Endothelial cell of umbilical vein (primary cell): ENCODE measurements at regions not wholly inside any gene's neighbourhood (a gene's known extent, or its start where the extent isn't known, plus 50 kb on each side); places are given as distances from the start of the nearest gene placed in this dataset.

Experiments
- BruUV-seq: library from RNA; stranded (reverse); fragments of 400-500 nt; replicated peaks from 2 replicates; lab custom pipeline; 2021; lab: Mats Ljungman, UMichigan
- CTCF ChIA-PET: fragments of 300-600, 350-600 bp; sonication (Branson Sonifier 250); formaldehyde crosslinking; loops from one replicate; lab custom pipeline; 2021; ENCODE audit warnings: antibody characterized with exemption, inconsistent platforms; lab: Charles Lee
- POLR2A ChIA-PET: fragments of 300-600, 350-600 bp; sonication (Branson Sonifier 250); formaldehyde crosslinking; loops from one replicate; lab custom pipeline; 2021; ENCODE audit warnings: antibody characterized with exemption, inconsistent platforms; lab: Charles Lee
- DNase-seq: peaks from one replicate; pipeline ENCODE4 v3.0.0-alpha.2; 2011; ENCODE audit warnings: low read depth, low spot score
- FAIRE-seq: peaks from 2 replicates; lab custom pipeline; 2011; peaks lifted over from hg19 to GRCh38; lab: Jason Lieb, UNC
- H2AFZ ChIP-seq: 2 replicates; pipeline ENCODE4 v1.6.0; 2012; ENCODE audit warnings: low read depth, low read length, control low read depth, inconsistent platforms
- H3K27ac ChIP-seq: 2 replicates; pipeline ENCODE4 v1.5.1; 2011; ENCODE audit warnings: low read depth, mild to moderate bottlenecking, control low read depth, low read length, moderate library complexity; ENCODE audit not compliant: insufficient read depth
- H3K27me3 ChIP-seq, 2 experiments: 2 replicates each; pipeline versions ENCODE4 v1.6.0 to v1.6.1; 2011; ENCODE audit warnings: low read length in 2 of 2, mixed read lengths in 1 of 2; ENCODE audit not compliant: control insufficient read depth in 2 of 2, insufficient read depth in 2 of 2
- H3K36me3 ChIP-seq, 2 experiments: 2 replicates in 1 of 2; 3 replicates in 1 of 2; pipeline ENCODE4 v1.5.1; 2011; ENCODE audit warnings: low read length in 2 of 2, mild to moderate bottlenecking in 1 of 2, moderate library complexity in 1 of 2; ENCODE audit not compliant: control insufficient read depth in 2 of 2, insufficient read depth in 2 of 2; ENCODE audit errors: extremely low read depth in 1 of 2
- H3K4me1 ChIP-seq: 3 replicates; pipeline ENCODE4 v1.5.1; 2011; ENCODE audit warnings: mild to moderate bottlenecking, low read length; ENCODE audit not compliant: control insufficient read depth, insufficient read depth; ENCODE audit errors: extremely low read depth
- H3K4me2 ChIP-seq: 2 replicates; pipeline ENCODE4 v1.6.1; 2011; ENCODE audit warnings: low read length, control low read depth, mixed read lengths; ENCODE audit not compliant: insufficient read depth
- H3K4me3 ChIP-seq, 3 experiments: fragments of 200-600 bp in 1 of 3; sonication (generic), shearing (Covaris generic) in 1 of 3; replicated peaks in 1 of 3; 2 replicates each; pipeline ENCODE4 v1.5.1; 2011 to 2016; ENCODE audit warnings: control low read depth in 3 of 3, low read length in 3 of 3, mild to moderate bottlenecking in 2 of 3, inconsistent platforms in 1 of 3, low read depth in 1 of 3, moderate library complexity in 1 of 3; ENCODE audit not compliant: insufficient read depth in 1 of 3
- H3K79me2 ChIP-seq: 2 replicates; pipeline ENCODE4 v1.6.0; 2012; ENCODE audit warnings: low read length, inconsistent platforms; ENCODE audit not compliant: control insufficient read depth, insufficient read depth
- H3K9ac ChIP-seq: replicated peaks from 2 replicates; pipeline ENCODE3; 2011; ENCODE audit warnings: low read length, control low read depth; ENCODE audit not compliant: insufficient read depth; ENCODE audit errors: extremely low read depth
- H3K9me1 ChIP-seq: replicated peaks from 3 replicates; pipeline ENCODE4 v1.6.0; 2011; ENCODE audit warnings: mild to moderate bottlenecking, low read length; ENCODE audit not compliant: control insufficient read depth, insufficient read depth; ENCODE audit errors: extremely low read depth
- H3K9me3 ChIP-seq: replicated peaks from 2 replicates; pipeline ENCODE4 v1.5.1; 2012; ENCODE audit warnings: low read length, inconsistent platforms; ENCODE audit not compliant: control insufficient read depth, insufficient read depth
- H4K20me1 ChIP-seq: replicated peaks from 2 replicates; pipeline ENCODE3; 2011; ENCODE audit warnings: mild to moderate bottlenecking, low read length; ENCODE audit not compliant: control insufficient read depth, insufficient read depth; ENCODE audit errors: extremely low read depth
- CTCF ChIP-seq, 2 donors: IDR thresholded peaks; 1 replicate in 1 of 2; 2 replicates in 1 of 2; pipeline ENCODE4 v1.5.1; 2011; ENCODE audit warnings: low read length in 2 of 2, mild to moderate bottlenecking in 2 of 2, moderate library complexity in 2 of 2, control low read depth in 1 of 2, inconsistent platforms in 1 of 2, low read depth in 1 of 2; ENCODE audit not compliant: insufficient read depth in 1 of 2; ENCODE audit errors: extremely low read depth in 1 of 2
- EZH2 ChIP-seq: IDR thresholded peaks from 2 replicates; pipeline ENCODE4 v1.6.1; 2012; ENCODE audit warnings: borderline replicate concordance, low read depth, mild to moderate bottlenecking, moderate library complexity, low read length, inconsistent platforms; ENCODE audit not compliant: severe bottlenecking
- FOS ChIP-seq: IDR thresholded peaks from 2 replicates; pipeline ENCODE4 v1.6.1; 2011; ENCODE audit warnings: mild to moderate bottlenecking, low read length, moderate library complexity, borderline replicate concordance; ENCODE audit not compliant: insufficient read depth
- GATA2 ChIP-seq: IDR thresholded peaks from 2 replicates; pipeline ENCODE4 v1.7.0; 2011; ENCODE audit warnings: low read depth, mild to moderate bottlenecking, moderate library complexity, mixed read lengths, low read length; ENCODE audit not compliant: insufficient read length, insufficient read depth
- JUN ChIP-seq: IDR thresholded peaks from 2 replicates; pipeline ENCODE4 v1.6.1; 2011; ENCODE audit warnings: borderline replicate concordance, low read depth; ENCODE audit not compliant: insufficient read length, insufficient read depth
- MAX ChIP-seq: IDR thresholded peaks from 2 replicates; pipeline ENCODE4 v1.6.1; 2011; ENCODE audit not compliant: insufficient read depth, insufficient read length
- MYC ChIP-seq: IDR thresholded peaks from one replicate; pipeline ENCODE4 v1.6.1; 2011; ENCODE audit warnings: mild to moderate bottlenecking, low read depth, low read length
- POLR2A ChIP-seq: IDR thresholded peaks from 2 replicates; pipeline ENCODE4 v1.6.1; 2012; ENCODE audit warnings: low read depth, mild to moderate bottlenecking, control low read depth, low read length
- POLR2AphosphoS5 ChIP-seq: IDR thresholded peaks from 2 replicates; pipeline ENCODE4 v1.6.1; 2012; ENCODE audit warnings: low read depth, mild to moderate bottlenecking, control low read depth, low read length, moderate library complexity; ENCODE audit not compliant: insufficient read depth
- dilution Hi-C: fragments of 300-500 bp; cut with MboI; formaldehyde crosslinking; loops from one replicate; pipeline ENCODE4 v1.15.0; 2019; ENCODE audit warnings: low sequenced_read_pairs; ENCODE audit not compliant: extremely low pct_ligation_motif_present
- intact Hi-C: fragments of 100-400 bp; cut with micrococcal nuclease; formaldehyde crosslinking; loops from one replicate; pipeline ENCODE4 v1.10.0; 2022

- intact Hi-C loops: no loop called here
- H3K36me3 ChIP-seq: no peaks in the 10 kb centered on the region
- dilution Hi-C loops: no loop called here
- H3K27ac ChIP-seq: no peak overlapping the region
- H3K9me1 ChIP-seq: no peaks in the 10 kb centered on the region
- BruUV-seq: no TSS peak
- no peaks in the 10 kb centered on the region for H4K20me1 ChIP-seq
- no peaks in the 10 kb centered on the region for H3K27me3 ChIP-seq
- TF ChIP-seq POLR2AphosphoS5: no peak
- TF ChIP-seq FOS: no peak
- TF ChIP-seq MAX: no peak
- no peak for TF ChIP-seq JUN
- TF ChIP-seq CTCF (IDR thresholded peaks at IDR 0.05; ENCODE audit: extremely low read depth in 1 of 2, insufficient read depth in 1 of 2, low read depth in 1 of 2, low read length in 2 of 2): no peak
- TF ChIP-seq POLR2A: no peak
- no peak for TF ChIP-seq EZH2
- TF ChIP-seq GATA2: no peak
- TF ChIP-seq MYC: no peak
- FAIRE-seq: no peak
- H3K9me3 ChIP-seq: no peaks in the 10 kb centered on the region
- no peak overlapping the region for H3K9ac ChIP-seq
- no peak overlapping the region for H3K4me3 ChIP-seq
- CTCF ChIA-PET: no interaction called here
- POLR2A ChIA-PET: no interaction called here
- no peak overlapping the region for H2AFZ ChIP-seq
- no peak for DNase-seq
- H3K4me1 ChIP-seq: no peaks in the 10 kb centered on the region
- no peaks in the 10 kb centered on the region for H3K79me2 ChIP-seq
- no peak overlapping the region for H3K4me2 ChIP-seq
Measured at GRCh38 chr12:108046650-108047049, 82.4 kb upstream of the WSCD2 start.
